Stimulated activated memory B cell treated with anti-CD40 and anti-IgM and Interleukin-4, amounts not matched to agents 10 μg/mL and 1 μg/mL and 100 μg/mL, for 72 hours (primary cell): ENCODE measurements at regions not wholly inside any gene's neighbourhood (a gene's known extent, or its start where the extent isn't known, plus 50 kb on each side); places are given as distances from the start of the nearest gene placed in this dataset.
"Not testable (repeated sequence)": the region's sequence is repeated elsewhere in the genome, so short reads cannot be mapped to it uniquely, and the experiment has no call there.

ENCODE experiments used
- ATAC-seq: fragments of 150-1000 bp; cut with Tn5 transposase; 2 replicates; pipeline ENCODE4 v1.10.0; 2021
- H3K27ac Mint-ChIP-seq: one replicate; pipeline ENCODE4 v1.8.0; 2022; ENCODE audit warnings: mild to moderate bottlenecking, mixed read lengths
- H3K27me3 Mint-ChIP-seq: one replicate; pipeline ENCODE4 v1.8.0; 2022; ENCODE audit warnings: mixed read lengths
- H3K36me3 Mint-ChIP-seq: one replicate; pipeline ENCODE4 v1.8.0; 2022; ENCODE audit warnings: mixed read lengths
- H3K4me1 Mint-ChIP-seq: one replicate; pipeline ENCODE4 v1.8.0; 2022; ENCODE audit warnings: mixed read lengths
- H3K4me3 Mint-ChIP-seq: one replicate; pipeline ENCODE4 v1.8.0; 2022; ENCODE audit warnings: mild to moderate bottlenecking, moderate library complexity, mixed read lengths
- H3K9me3 Mint-ChIP-seq: one replicate; pipeline ENCODE4 v1.8.0; 2022; ENCODE audit warnings: mixed read lengths

DNA sequence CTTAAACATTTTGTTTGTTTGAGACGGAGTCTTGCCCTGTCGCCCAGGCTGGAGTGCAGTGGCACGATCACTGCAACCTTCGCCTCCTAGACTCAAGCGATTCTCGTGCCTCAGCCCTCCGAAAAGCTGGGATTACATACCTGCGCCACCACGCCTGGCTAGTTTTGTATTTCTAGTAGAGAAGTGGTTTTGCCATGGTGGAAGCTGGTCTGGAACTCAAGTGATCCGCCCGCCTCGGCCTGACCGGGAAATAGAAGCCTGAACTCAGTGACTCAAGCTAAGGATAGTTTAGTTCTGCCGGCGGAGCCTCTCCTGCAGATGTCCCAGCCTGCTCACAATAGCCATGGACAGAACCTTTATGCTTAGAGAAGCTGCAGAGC is 53.0 kb upstream of the ZNF254 start:
- peaks cover 40% of the 10 kb centered on the region for H3K4me1 Mint-ChIP-seq
- no peaks in the 10 kb centered on the region for H3K9me3 Mint-ChIP-seq
- H3K27me3 Mint-ChIP-seq = no peaks in the 10 kb centered on the region
- H3K4me3 Mint-ChIP-seq = peak overlapping the region; percentile 97
- H3K36me3 Mint-ChIP-seq = peaks cover 13% of the 10 kb centered on the region
- peak; percentile 40 for ATAC-seq
- H3K27ac Mint-ChIP-seq = peak overlapping the region; percentile 99

DNA sequence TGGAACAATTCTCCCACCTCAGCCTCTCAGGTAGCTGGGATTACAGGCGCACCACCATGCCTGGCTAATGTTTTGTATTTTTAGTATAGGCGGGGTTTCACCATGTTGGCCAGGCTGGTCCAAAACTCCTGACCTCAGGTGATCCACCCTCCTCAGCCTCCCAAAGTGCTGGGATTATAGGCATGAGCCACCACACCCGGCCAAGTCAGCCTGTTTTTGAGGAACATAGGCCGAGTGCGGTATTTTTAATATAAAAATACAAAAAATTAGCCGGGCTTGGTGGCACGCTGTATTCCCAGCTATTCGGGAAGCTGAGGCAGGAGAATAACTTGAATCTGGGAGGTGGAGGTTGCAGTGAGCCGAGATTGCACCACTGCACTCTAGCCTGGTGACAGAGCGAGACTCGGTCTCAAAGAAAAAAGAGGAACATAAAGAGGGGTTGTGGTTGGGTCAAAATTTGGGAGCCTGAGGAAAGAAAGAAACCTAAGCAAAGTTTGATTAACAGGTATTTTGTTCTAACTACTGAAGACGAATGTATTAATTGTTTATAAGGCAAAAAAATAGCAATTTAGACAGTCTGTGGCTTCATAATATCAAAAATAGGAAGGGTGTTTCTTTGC is 51.6 kb upstream of the ZNF254 start:
- H3K4me3 Mint-ChIP-seq, ATAC-seq, H3K27ac Mint-ChIP-seq, H3K27me3 Mint-ChIP-seq, H3K9me3 Mint-ChIP-seq: not testable (repeated sequence)
- H3K4me1 Mint-ChIP-seq = peaks cover 40% of the 10 kb centered on the region
- peaks cover 20% of the 10 kb centered on the region for H3K36me3 Mint-ChIP-seq
